Gastroesophageal sphincter (tissue), 3 donors: ENCODE measurements at regions not wholly inside any gene's neighbourhood (a gene's known extent, or its start where the extent isn't known, plus 50 kb on each side); places are given as distances from the start of the nearest gene placed in this dataset.

Source experiments
- CTCF ChIP-seq, 4 experiments: fragments of 200-600 bp in 2 of 4; fragments of 450-650 bp in 2 of 4; sonication (generic) in 1 of 4; IDR thresholded peaks; one replicate each; pipeline ENCODE4 v1.5.1; 2017 to 2019; ENCODE audit warnings: antibody characterized with exemption in 4 of 4, mild to moderate bottlenecking in 2 of 4, moderate library complexity in 2 of 4
- EP300 ChIP-seq: sonication (generic); formaldehyde crosslinking; IDR thresholded peaks from one replicate; pipeline ENCODE4 v1.6.1; 2017; ENCODE audit warnings: antibody characterized with exemption, mild to moderate bottlenecking
- POLR2A ChIP-seq, 2 donors: fragments of 450-650 bp; IDR thresholded peaks; one replicate each; pipeline ENCODE4 v1.6.1; 2017; ENCODE audit warnings: antibody characterized with exemption in 2 of 2, mild to moderate bottlenecking in 2 of 2, moderate library complexity in 1 of 2

- no peak for TF ChIP-seq CTCF (IDR thresholded peaks at IDR 0.05)
- TF ChIP-seq POLR2A (IDR thresholded peaks at IDR 0.05), result no peak
- no peak for TF ChIP-seq EP300
Measured at GRCh38 chr5:141758310-141758998, 76.4 kb upstream of the ARAP3 start.
